ENCODE measurements at regions not wholly inside any gene's neighbourhood (a gene's known extent, or its start where the extent isn't known, plus 50 kb on each side); places are given as distances from the start of the nearest gene placed in this dataset.
A peak's percentile ranks its signal among the peaks of the same experiment; 100 is the strongest.

DNA sequence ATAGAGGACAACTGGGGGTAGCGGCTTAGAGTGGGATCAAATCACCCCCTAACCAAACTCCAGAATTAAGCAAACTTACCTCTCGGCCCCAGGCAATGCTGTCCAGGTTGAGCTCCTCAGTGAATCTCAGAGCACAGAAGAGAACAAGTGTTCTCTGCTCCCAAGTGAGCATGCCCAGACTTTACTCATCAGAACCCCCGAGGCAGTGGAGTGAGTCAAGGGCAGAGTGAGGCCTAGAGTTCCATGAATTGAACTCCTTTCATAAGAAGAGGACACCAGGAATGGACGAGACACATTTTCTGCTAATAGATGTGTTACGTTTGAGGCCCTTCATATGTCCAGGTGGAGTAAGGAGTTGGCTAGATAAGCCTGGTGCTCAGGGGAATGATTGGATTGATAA lies 134.0 kb upstream of the DTNBP1 start:
- DNase-seq (no peak), ATAC-seq (peak; percentile 4)
- intact Hi-C loops (cut with micrococcal nuclease), result no loop called here

DNA sequence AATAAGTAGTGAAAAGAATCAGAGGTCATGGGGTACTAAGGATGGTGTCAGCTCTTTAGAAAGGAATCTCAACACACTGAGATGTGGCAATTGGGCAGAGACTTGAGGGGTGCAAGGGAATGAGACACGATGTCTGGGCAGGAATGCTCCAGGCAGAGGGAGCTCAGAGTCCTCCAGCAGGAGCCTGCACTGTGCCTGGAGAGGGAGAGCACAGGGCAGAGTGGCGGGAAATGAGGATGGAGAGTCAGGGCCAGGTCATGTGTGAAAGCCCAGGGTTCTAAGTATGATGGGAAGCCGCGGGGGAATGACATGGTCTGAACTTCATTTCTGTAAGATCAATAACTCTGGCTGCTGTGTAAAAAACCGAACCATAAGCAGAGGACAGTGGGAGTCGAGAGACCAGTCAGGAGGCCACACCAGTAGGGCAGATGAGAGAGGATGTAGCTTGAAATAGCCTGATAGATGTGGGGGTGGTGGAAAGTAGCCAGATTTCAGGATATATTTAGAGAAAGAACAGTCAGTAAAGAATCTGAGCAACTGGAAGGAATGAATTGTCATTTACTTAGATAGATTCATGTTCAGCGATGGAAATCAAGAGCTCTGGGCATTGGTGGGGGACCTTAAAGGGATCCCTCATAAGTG lies 133.4 kb upstream of the DTNBP1 start:
- intact Hi-C loops (cut with micrococcal nuclease), result no loop called here
- DNase-seq, result no peak

DNA sequence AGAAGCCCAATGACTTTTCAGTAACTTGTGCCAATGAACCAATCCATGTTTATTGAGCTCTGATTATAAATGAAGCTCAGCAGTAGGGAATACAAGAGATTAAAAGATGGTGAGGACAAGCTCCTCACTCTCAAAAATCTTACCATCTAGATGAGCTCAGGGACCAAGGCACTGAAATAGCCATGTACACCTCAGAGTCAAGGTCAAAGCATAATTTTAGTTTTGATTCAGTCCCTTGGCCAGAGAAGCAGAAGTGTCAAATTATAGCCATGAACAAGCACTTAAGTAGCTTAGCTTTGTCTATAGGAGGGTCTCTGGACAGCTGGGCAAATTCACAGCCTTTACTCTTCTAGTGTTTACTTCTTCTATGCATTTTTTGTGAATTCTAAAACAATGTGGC lies 131.0 kb upstream of the DTNBP1 start:
- intact Hi-C loops (cut with micrococcal nuclease), result no loop called here
- DNase-seq (no peak), ATAC-seq (no peak)

More for the DNA sequence above, 133.4 kb upstream of the DTNBP1 start:
- ATAC-seq, result peak; percentile 88

DNA sequence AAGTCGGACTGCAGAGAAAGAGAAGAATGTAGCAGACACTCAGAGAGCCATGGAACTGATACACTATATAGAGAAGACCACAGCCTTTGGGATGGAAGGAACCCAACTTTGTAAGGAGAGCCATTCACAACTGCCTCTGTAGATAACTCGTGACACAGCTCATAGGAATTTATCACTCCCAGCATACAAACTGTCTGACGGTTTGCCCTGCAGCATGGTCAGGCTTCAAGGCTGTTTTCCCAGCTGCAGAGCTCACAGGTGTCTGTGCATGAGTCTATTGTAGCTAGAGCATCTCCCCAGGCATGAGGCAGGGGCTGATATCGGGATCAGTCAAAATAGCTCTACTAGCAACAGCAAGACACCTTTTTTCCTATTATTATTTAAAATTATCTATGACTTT lies 130.5 kb upstream of the DTNBP1 start:
- ATAC-seq, result peak; percentile 76
- intact Hi-C loops (cut with micrococcal nuclease), result no loop called here

DNA sequence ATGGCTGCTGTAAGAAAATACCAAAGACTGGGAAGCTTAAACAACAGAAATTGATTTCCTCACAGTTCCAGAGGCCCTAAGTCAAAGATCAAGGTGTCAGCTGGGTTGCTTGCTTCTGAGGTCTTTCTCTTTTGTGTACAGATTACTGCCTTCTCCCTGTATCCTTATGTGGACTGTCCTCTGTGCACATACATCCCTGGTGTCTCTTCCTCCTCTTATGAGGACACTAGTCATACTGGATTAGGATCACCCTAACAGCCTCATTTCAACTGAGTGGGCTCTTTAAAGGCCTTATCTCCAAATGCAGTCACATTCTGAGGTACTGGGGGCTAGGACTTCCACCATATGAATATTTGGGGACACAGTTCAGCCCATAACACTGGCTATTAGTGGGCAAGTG lies 130.0 kb upstream of the DTNBP1 start:
- ATAC-seq (no peak), DNase-seq (no peak)
- intact Hi-C loops (cut with micrococcal nuclease), result no loop called here

More for the DNA sequence above, 130.5 kb upstream of the DTNBP1 start:
- DNase-seq, result no peak

DNA sequence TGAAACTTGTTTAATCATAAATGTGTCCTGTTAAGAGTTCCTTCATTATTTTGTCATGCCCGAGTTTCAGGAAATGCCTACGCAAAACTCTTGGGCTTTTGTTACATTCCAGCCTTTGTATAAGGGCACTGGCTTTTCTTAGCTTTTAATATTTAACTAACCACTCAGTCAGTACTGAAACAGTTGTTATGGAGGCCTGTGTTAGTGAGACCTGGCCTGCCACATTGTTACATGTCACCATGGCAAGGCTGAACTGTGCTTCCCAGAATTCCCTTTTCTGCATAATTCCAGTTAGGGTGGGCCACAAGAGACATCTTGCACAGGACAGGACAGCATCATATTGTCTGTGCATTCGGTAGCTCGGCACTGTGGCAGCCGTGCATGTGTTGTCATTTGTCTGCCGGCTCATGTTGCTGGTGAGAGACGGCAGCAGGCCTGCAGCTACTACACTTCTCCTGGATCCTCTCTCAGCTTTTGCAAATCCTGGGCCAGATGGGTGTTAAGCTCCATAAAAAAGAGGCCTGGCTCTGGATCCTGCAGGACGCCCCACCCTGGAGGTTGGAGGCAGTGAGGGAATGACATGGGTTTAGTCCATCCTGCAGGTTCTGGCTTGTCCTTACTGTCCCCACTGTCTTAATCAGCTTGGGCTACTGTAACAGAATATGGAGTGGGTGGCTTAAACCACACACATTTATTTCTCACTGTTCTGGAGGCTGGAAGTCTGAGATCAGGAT lies 128.8 kb upstream of the DTNBP1 start:
- ATAC-seq (no peak), DNase-seq (no peak)
- intact Hi-C loops (cut with micrococcal nuclease), result no loop called here

DNA sequence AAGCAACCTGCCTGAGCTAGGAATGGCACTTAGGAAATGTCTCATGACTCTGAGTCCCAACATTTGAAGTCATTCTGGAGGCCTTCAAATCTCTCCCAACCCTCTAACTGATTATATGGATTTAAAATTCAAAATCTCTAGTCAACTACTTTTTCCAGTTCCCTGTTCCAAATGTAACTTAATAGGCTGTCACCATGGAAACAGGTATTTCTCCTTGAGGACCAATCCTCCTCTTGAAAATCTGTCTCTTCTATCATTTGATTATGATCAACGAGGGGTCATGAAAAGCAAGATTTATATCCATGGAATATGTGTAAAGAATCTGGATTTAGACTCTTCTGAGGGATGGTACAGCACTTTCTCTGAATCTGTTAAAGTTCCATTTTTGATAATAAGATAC lies 127.3 kb upstream of the DTNBP1 start:
- no peak for ATAC-seq

DNA sequence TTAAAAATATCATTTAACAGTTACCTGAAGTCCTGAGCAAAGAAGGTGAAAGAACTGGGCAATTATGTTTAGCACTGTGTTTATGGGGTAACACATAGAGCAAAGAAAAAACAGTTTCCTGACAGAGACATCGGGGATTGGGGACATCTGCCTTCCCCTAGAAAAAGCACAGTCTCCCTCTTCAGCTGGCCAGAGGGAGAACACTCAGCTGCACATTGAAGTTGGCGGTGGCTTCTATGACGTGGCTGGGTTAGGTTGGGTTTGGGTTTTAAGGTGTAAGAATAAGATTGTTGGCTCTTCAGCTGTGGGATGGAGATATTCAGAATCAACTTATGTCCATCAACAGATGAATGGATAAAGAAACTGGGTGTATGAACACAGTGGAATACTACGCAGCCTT lies 124.0 kb upstream of the DTNBP1 start:
- intact Hi-C loops (cut with micrococcal nuclease), result no loop called here
- no peak for DNase-seq
- ATAC-seq, result no peak

More for the DNA sequence above, 127.3 kb upstream of the DTNBP1 start:
- no peak for DNase-seq
- intact Hi-C loops (cut with micrococcal nuclease), result no loop called here

DNA sequence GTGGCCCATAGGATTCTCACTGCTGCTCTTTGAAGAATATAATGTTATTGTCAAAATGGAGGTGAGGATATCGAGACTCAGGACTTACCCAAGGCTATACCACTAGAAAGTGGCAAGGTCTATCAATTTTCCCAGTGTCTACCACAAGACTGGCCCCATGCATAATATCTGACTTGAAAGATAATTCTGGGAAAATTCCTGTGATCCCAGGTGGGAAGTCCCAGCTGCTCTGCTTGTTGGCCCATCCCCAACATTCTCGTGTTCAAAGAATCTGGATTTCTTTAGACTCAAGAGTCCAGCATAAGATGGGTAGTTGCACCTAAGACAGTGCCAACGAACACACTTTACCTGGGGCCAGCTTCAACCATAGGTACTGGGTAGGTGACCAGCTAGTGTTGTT lies 120.7 kb upstream of the DTNBP1 start:
- ATAC-seq (no peak), DNase-seq (no peak)
- intact Hi-C loops (cut with micrococcal nuclease), result no loop called here

DNA sequence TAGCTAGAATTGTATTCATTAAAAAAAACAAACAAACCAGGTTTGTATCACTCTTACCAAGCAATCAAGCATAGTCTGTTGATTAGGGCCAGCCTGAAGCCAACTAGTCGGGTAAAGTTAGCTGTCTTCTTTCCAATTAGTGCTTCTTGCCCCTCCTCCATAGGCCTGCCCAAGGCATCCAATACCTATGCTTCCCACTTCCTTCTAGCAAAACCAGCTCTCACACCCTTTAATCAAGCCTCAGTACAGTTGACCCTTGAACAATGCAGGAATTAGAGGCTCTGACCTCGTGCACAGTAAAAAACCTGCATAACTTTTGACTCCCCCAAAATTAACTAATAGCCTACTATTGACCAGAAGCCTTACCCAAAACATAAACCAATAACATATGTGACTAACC lies 119.1 kb upstream of the DTNBP1 start:
- ATAC-seq (no peak), DNase-seq (no peak)
- intact Hi-C loops (cut with micrococcal nuclease), result no loop called here

DNA sequence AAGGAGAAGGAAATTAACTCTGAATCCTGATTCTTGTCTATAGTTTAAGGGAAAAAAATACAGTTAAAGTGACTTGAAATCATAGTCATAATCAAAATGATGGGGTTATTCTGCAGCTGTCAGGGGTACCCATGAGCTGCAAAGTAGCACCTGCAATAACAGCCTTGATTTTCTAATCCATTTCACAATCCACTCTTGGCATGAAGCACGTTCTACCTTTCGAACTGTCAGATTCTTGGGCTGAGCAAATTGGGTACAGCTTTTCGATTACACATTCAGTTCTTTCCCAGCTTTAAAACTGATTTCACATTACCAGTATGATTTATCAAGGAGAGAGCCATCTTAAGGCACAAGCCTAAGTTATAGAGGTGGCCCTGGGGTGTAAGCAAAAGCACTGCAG lies 118.5 kb upstream of the DTNBP1 start:
- ATAC-seq (no peak), DNase-seq (no peak)
- intact Hi-C loops (cut with micrococcal nuclease), result no loop called here

DNA sequence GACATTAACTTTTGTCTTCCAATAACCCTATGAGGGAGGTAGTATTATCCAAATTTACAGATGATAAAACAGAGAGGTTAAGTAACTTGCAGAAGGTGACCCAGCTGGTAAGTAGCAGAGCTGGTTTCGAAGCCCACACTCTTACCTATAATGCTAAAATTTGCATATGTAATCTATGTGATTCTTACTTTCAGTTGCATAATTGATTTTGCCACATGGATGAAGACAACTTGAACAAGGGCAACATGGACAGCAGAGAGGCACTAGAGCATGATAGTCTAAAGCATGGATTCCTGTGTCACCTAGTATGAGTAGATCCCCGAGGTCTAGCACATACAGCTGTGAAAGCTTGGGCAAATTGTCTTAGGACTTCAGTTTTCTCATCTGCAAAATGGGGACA lies 117.6 kb upstream of the DTNBP1 start:
- DNase-seq (no peak), ATAC-seq (no peak)
- intact Hi-C loops (cut with micrococcal nuclease), result no loop called here

DNA sequence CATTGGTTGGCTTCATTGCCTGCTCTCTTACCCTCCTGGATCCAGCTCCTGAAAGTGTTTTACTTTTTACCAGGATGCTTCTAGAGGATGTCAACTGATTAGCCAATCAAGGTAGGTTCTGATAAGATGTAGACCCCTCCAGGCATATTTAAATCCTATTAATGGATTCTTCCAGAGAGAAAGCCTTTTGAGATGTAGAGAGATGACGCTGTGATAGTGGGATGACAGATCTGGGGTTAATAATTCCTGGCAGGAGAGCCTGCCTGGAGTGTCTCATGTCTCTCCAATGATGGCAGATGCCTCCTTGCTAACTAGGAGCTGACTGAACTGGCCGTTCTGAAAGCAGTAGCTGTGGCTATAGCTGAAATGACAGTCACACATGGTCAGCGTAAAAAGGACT lies 116.9 kb upstream of the DTNBP1 start:
- DNase-seq, result no peak
- ATAC-seq, result no peak
- intact Hi-C loops (cut with micrococcal nuclease), result no loop called here

DNA sequence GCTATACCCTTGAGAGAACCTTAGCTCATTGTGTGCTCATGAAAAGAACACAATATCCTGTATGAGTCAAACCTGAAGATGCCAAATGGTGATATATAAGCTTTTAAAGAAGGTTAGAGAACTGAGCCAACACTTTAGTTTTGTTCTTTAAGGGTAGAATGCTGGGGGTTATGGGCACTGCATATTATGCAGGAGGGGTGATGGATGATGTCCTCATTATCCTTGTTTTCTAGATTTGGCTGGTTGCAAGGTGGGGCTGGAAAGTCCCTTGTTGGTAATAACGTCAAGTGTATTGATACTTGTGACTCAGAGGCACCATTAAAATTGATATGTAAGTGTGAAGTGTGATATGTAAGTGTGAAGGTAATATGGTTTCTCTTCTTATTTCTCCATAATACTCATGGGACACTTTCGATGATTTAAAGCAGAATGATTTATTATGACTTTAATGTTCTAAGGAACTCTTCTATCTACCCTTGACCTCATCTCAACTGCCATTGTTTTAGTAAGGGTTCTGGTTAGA lies 113.7 kb upstream of the DTNBP1 start:
- DNase-seq (no peak), ATAC-seq (no peak)
- intact Hi-C loops (cut with micrococcal nuclease), result no loop called here

DNA sequence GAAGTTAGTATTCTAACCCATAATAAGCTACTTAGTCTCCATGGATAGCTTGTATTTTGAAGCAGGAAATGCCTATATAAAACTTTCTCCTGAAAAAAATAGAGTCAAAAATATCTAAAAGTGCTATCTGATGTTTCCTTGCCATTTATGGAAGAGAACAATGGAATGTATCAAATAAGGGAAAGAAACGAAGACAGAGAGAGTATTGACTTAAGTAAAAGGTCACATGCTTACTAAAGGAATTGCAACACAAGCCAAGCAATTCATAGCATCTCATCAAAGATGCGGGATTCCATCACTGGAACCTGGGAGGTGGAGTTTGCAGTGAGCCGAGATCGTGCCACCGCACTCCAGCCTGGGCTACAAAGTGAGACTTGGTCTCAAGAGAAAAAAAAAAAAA lies 112.9 kb upstream of the DTNBP1 start:
- ATAC-seq (no peak), DNase-seq (no peak)
- intact Hi-C loops (cut with micrococcal nuclease), result no loop called here

DNA sequence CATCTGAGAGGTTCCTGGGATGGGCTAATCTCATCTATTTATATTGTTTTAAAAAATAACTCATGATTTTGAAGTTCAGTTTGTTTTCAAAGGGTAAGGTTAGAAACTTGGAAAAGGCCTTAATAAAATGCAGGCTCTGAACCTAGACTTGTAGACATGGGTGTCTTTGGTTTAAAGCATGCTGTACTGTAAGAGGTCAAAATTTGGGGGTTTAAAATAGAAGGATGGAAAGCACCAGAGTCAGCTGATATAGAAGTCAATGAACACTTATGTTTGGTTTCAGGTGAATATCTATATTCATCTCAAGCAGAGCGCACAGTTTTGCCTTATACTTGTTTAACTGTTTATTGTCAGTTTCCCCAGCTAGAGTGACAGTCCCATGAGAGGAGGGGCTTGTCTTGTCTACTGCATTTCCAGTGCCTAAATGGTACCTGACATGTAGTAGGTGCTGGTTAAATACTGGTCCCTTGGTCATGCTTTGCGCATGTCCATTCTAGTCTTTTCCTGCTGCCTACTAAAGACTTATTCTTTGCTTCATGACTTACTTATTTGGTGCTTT lies 112.3 kb upstream of the DTNBP1 start:
- DNase-seq, result no peak
- intact Hi-C loops (cut with micrococcal nuclease), result no loop called here
- ATAC-seq, result no peak

DNA sequence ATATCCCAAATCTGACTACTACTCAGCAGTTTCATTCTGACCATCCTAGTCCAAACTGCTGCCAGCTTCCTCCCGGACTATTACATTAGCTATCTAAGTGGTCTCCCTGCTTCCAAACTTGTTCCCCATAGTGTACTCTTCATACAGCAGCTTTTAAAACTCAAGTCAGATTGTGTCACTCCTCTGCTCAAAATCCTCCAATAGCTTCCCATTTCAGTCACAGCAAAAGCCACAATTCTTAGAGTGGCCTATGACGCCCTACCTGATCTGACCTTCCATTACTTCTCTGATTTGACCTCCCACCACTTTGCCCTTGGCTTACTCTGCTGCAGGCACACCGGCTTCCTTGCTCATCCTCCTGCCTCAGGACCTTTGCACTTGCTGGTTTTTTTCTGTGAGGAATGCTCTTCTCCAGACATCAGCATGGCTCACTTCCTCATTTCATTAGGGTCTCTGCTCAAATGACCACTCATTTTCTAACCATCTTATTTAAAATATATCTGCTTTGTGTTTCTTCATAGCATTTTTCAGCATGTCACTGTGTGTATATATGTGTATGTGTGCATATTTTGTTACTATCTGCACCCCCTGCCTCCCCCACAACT lies 111.1 kb upstream of the DTNBP1 start:
- ATAC-seq, result peak; percentile 35
- DNase-seq, result no peak
- intact Hi-C loops (cut with micrococcal nuclease), result no loop called here

DNA sequence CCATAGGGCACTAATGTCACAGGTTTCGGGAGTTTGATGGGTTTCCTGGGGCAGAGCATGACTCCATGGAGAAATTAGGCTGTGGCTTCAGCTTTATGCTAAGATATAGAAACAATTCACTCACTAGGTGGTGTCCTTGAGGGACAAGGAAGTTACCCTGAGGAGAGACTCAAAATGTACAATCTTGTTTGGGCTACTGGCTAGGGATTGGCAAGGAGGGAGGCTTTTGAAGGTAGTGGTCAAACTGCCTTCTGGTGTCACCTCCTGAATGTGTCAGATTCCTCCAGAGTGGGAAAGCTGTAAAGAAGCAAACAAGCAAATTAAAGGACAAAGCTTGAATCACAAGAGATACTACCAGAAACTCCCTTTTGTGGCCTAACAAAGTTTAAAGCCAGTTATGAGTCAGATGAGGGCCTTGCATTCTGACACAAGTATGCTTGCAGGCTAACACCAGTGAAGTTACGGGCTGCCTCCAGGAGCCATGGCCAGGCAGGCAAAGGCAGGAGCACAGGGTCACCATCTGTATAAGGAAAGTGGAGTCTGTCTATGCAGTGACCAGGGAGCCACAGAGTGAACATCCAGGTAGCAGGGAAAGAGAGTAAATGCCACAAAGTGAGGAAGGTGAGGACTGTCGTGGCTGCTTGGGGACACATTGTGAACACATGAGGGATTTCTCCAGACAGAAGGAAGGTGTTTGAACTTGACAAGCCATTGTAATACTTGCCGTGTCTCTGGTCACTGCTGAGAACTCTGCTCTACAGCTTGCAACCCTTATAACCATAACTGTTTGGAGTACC lies 107.7 kb upstream of the DTNBP1 start:
- intact Hi-C loops (cut with micrococcal nuclease), result no loop called here
- no peak for DNase-seq
- ATAC-seq, result no peak

DNA sequence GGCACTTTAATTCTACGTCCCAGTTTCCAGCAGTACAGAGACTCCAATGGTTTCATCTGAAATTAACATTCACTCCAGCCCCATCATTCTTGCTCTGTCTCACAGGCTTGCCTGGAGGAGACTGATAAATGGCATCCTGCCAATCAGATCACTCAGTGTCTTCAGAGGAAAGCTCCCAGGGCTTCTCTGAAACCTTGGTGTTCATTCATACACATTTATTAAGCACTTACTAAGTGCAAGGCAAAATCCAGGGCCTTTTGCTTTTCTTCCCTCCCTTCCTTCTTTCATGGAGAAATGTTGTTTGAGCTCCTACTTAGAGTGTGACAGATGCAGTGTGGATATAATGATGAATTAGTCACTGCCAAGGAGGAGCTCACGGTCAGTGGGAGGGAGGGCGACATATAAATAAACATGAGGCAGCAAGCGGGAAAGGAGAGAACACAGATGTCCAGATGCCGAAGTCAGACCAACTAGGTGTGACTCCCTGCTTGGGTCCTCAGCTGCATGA lies 106.7 kb upstream of the DTNBP1 start:
- ATAC-seq (no peak), DNase-seq (no peak)
- intact Hi-C loops (cut with micrococcal nuclease), result no loop called here

Data from left ventricle myocardium superior (tissue), 1 donor.